ENCODE measurements at regions not wholly inside any gene's neighbourhood (a gene's known extent, or its start where the extent isn't known, plus 50 kb on each side); places are given as distances from the start of the nearest gene placed in this dataset.

GRCh38 chr7:121544726-121545125, 148.6 kb upstream of the FAM3C start:
- TF ChIP-seq CTCF (IDR thresholded peaks at IDR 0.05): no peak
- TF ChIP-seq POLR2A (IDR thresholded peaks at IDR 0.05; ENCODE audit: low read depth): no peak

Measured in esophagus muscularis mucosa (tissue), 3 donors.